A673 (cell line): ENCODE measurements at regions not wholly inside any gene's neighbourhood (a gene's known extent, or its start where the extent isn't known, plus 50 kb on each side); places are given as distances from the start of the nearest gene placed in this dataset.

Experiments
- BruUV-seq: library from RNA; stranded (reverse); fragments of 400-500 nt; replicated peaks from 2 replicates; lab custom pipeline; 2021; lab: Mats Ljungman, UMichigan
- CTCF ChIA-PET: fragments of 300-600 bp; sonication (Branson Sonifier 250); formaldehyde crosslinking; loops from one replicate; lab custom pipeline; 2022; ENCODE audit warnings: antibody characterized with exemption; lab: Charles Lee
- POLR2A ChIA-PET: fragments of 300-600 bp; sonication (Branson Sonifier 250); formaldehyde crosslinking; loops from one replicate; lab custom pipeline; 2022; ENCODE audit warnings: antibody characterized with exemption; ENCODE audit not compliant: low non-redundant PET; lab: Charles Lee
- DNase-seq: peaks from one replicate; pipeline ENCODE4 v3.0.0-alpha.2; 2015; ENCODE audit warnings: low spot score
- H3K27ac ChIP-seq: fragments of 200-600 bp; sonication (generic); 2 replicates; pipeline ENCODE4 v1.5.1; 2016; ENCODE audit warnings: mixed run types, low read depth, mild to moderate bottlenecking, mixed read lengths, antibody characterized with exemption, low read length; ENCODE audit not compliant: poor library complexity, severe bottlenecking
- H3K27me3 ChIP-seq: fragments of 200-600 bp; sonication (generic); replicated peaks from 2 replicates; pipeline ENCODE4 v1.6.1; 2017; ENCODE audit warnings: mixed run types, low read depth, mild to moderate bottlenecking, mixed read lengths, antibody characterized with exemption, low read length; ENCODE audit not compliant: insufficient read depth, poor library complexity
- H3K36me3 ChIP-seq: fragments of 200-600 bp; sonication (generic); 2 replicates; pipeline ENCODE4 v1.6.1; 2016; ENCODE audit warnings: mixed run types, mild to moderate bottlenecking, mixed read lengths, antibody characterized with exemption, low read length; ENCODE audit not compliant: insufficient read depth, poor library complexity, severe bottlenecking
- H3K4me1 ChIP-seq: fragments of 200-600 bp; sonication (generic); 2 replicates; pipeline ENCODE4 v1.6.1; 2017; ENCODE audit warnings: mixed run types, mild to moderate bottlenecking, mixed read lengths, antibody characterized with exemption, low read length; ENCODE audit not compliant: insufficient read depth, poor library complexity, severe bottlenecking
- H3K4me3 ChIP-seq: fragments of 200-600 bp; sonication (generic); 2 replicates; pipeline ENCODE4 v1.5.1; 2016; ENCODE audit warnings: low read depth, mixed run types, mild to moderate bottlenecking, mixed read lengths, low read length; ENCODE audit not compliant: poor library complexity, severe bottlenecking
- H3K9me3 ChIP-seq: fragments of 200-600 bp; sonication (generic); 2 replicates; pipeline ENCODE4 v1.6.1; 2016; ENCODE audit warnings: mixed run types, low read depth, mild to moderate bottlenecking, mixed read lengths, antibody characterized with exemption, low read length; ENCODE audit not compliant: poor library complexity, severe bottlenecking
- CTCF ChIP-seq: fragments of 300-800, 200-600 bp; sonication (generic); conservative IDR thresholded peaks from 2 replicates; pipeline ENCODE4 v1.5.1; 2017; ENCODE audit warnings: low read depth, mild to moderate bottlenecking, antibody characterized with exemption, low read length, moderate library complexity, mixed read lengths
- EZH2 ChIP-seq: fragments of 200-600 bp; sonication (generic); IDR thresholded peaks from 2 replicates; pipeline ENCODE4 v1.6.1; 2017; ENCODE audit warnings: borderline replicate concordance, low read depth, mild to moderate bottlenecking, mixed read lengths, antibody characterized with exemption, low read length; ENCODE audit not compliant: poor library complexity, severe bottlenecking
- intact Hi-C: fragments of 100-400 bp; cut with micrococcal nuclease; formaldehyde crosslinking; loops from one replicate; pipeline ENCODE4 v1.10.0; 2022; ENCODE audit not compliant: unreplicated experiment

- intact Hi-C loops = no loop called here
- POLR2A ChIA-PET = no interaction called here
- no TSS peak for BruUV-seq
Measured at GRCh38 chr13:38283346-38283745, 66.3 kb upstream of the UFM1 start.

GRCh38 chr13:38265132-38265497, 84.5 kb upstream of the UFM1 start:
- Histone ChIP-seq H3K4me1 (peaks cover 16% of the 10 kb centered on the region), H3K36me3 (no peaks in the 10 kb centered on the region), H3K4me3 (no peak overlapping the region), H3K27me3 (no peaks in the 10 kb centered on the region), H3K27ac (no peak overlapping the region), H3K9me3 (no peaks in the 10 kb centered on the region)
- TF ChIP-seq CTCF = no peak
- TF ChIP-seq EZH2 = no peak
- intact Hi-C loops = no loop called here
- POLR2A ChIA-PET = no interaction called here
- BruUV-seq = no TSS peak
- CTCF ChIA-PET = no interaction called here
- DNase-seq = no peak

More at GRCh38 chr13:38283346-38283745, 66.3 kb upstream of the UFM1 start:
- H3K27ac ChIP-seq = no peak overlapping the region
- no peaks in the 10 kb centered on the region for H3K4me1 ChIP-seq
- CTCF ChIA-PET = no interaction called here
- TF ChIP-seq EZH2 = no peak
- TF ChIP-seq CTCF = no peak
- no peaks in the 10 kb centered on the region for H3K27me3 ChIP-seq
- no peaks in the 10 kb centered on the region for H3K36me3 ChIP-seq
- H3K4me3 ChIP-seq = no peak overlapping the region
- DNase-seq = no peak
- H3K9me3 ChIP-seq = no peaks in the 10 kb centered on the region

GRCh38 chr13:38264363-38265131, 85.1 kb upstream of the UFM1 start:
- Histone ChIP-seq H3K27ac (no peak overlapping the region), H3K4me3 (no peak overlapping the region), H3K4me1 (peaks cover 16% of the 10 kb centered on the region), H3K36me3 (no peaks in the 10 kb centered on the region), H3K9me3 (no peaks in the 10 kb centered on the region), H3K27me3 (no peaks in the 10 kb centered on the region)
- intact Hi-C loops = no loop called here
- BruUV-seq = no TSS peak
- no peak for DNase-seq
- TF ChIP-seq EZH2 (no peak), CTCF (no peak)
- ChIA-PET POLR2A (no interaction called here), CTCF (no interaction called here)
